ENCODE measurements at regions not wholly inside any gene's neighbourhood (a gene's known extent, or its start where the extent isn't known, plus 50 kb on each side); places are given as distances from the start of the nearest gene placed in this dataset.
"Not testable (repeated sequence)": the region's sequence is repeated elsewhere in the genome, so short reads cannot be mapped to it uniquely, and the experiment has no call there.

DNA sequence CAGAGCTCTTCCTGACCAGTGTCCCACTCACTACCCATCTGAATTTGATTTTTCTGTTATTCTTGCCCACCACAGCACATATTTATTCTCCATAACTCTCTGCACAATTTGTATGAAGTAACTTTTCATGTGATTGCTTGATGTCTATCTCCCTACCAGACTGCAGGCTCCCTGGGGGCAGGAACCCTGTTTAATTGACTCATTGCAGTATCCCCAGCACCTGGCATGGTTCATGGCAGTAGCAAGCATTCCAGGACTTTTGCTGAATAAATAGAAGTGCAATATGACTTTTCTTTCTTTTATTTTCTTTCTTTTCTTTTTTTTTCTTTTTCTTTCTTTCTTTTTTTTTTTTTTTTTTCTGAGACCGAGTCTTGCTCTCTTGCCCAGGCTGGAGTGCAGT, 88.7 kb upstream of the XPO1 start:
- DNase-seq (ENCODE audit: low read depth in 2 of 2): no peak

GRCh38 chr2:61623747-61624146, 85.6 kb upstream of the XPO1 start:
- DNase-seq (ENCODE audit: low read depth in 2 of 2): no peak

DNA sequence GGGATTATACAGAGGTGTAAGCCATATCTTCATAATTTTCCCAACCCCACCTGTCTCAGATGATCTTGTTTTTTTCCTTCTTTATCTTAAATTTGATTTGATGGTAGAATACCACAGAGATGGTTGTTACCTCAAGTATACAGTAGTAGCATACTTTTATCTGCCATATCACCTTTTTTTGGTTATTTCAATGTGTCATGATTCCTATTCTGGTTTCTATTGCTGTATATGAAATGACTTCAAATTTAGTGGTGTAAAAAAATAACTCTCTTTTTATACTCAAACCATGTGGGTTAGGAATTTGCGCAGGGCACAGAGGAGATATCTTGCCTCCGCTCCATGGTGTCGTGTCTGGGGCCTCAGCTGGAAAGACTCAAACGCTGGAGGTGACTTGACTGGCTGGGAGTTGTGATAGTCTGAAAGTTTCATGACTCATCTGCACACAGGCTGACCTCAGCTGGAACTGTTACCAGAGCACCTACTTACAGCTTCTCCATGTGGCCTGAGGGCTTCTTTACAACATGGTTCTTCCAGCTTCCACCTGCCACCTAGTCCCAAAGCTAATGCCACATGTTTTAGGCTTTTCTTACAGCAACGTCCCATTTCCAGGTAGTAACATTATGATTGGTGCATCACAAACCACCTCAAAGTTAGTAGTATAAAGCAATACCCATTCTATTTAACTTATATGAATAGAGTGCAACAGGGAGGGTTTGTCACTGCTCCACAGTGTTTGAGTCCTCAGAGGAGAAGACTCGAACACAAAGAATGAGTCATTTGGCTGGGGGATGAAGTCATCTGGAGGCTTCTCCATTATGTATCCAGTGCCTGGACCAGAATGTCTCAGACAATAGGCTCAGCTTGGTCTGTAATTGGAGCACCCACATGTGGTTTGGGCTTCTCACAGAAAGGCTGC, 82.3 kb upstream of the XPO1 start:
- DNase-seq (ENCODE audit: low read depth in 2 of 2): peak; percentile 35 to 45

DNA sequence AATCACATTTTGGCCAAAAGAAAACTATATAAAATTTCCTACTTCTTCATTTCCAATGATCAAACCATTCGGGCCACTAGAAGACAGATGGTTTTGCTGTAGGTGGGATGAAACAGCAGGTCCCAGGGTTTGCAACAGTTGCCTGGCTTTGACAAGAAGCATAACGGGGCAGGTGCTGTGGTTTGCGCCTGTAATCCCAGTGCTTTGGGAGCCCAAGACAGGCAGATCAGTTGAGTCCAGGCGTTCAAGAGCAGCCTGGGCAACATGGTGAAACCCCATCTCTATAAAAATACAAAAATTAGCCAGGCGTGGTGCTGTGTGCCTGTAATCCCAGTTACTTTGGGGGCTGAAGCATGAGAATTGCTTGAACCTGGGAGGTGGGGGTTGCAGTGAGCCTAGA, 81.4 kb upstream of the XPO1 start:
- no peak for DNase-seq (ENCODE audit: low read depth in 2 of 2)

DNA sequence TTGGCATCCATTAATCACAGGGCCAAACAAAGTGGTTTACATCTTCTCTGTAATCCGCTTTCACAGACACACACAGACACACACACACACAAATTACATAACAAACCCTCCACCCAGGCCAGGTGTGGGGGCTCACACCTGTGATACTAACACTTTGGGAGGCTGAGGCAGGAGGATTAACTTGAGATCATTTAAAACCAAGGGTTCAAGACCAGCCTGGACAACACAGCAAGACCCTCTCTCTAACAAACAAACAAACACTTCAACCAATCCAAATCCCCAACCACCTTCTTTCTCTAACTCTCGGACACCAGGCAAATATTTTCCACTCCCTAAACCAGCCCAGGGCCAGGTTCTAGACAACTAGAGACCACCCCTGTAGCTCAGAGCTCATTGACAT, 79.5 kb upstream of the XPO1 start:
- no peak for DNase-seq (ENCODE audit: low read depth in 2 of 2)

GRCh38 chr2:61605245-61605644, 67.1 kb upstream of the XPO1 start:
- DNase-seq (ENCODE audit: low read depth in 2 of 2): no peak

DNA sequence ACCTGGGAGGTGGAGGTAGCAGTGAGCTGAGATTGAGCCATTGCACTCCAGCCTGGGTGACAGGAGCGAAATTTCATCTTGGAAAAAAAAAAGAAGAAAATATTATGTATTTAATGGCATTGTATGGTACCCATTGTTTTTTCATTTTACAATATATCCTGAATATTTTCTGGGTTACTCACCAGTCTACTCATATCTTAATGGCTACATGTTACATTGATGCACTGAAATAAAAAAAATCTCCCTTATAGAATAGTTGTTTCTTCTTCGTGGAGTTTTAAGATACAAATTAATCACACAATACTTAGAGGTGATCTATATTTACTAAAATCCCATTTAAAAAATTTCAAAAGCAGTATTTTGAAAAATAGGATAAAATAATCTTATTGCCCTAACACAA, 66.3 kb upstream of the XPO1 start:
- DNase-seq (ENCODE audit: low read depth in 2 of 2): no peak

DNA sequence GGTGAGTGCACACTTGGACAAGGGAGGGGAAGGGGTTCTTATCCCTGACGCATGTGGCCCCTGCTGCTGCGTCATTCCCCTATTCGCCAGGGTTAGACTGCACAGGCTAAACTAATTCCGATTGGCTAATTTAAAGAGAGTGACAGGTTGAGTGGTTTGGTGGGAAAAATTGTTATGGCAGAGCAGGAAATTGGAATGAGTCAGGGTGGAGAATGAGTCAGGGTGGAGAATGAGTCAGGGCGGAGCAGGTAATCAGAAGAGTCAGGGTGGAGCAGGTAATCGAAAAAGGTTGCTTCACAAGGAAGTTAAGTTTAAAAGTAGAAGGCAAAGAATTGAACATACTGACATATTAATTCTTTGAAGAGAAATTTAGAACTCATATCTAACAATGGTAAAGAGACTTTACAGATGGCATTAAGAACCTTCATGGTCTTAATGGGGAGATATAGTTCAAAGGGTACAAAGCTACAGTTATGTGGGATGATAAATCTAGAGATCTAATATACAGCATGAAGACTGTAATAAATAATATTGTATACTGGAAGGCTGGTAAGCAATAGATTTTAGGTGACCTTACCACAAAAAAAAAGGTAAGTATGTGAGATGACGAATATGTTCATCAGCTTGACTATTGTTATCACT, 60.5 kb upstream of the XPO1 start:
- DNase-seq (ENCODE audit: low read depth in 2 of 2): not testable (repeated sequence)

- DNase-seq (ENCODE audit: low read depth in 2 of 2): no peak
Measured at GRCh38 chr2:61597300-61598289, 59.4 kb upstream of the XPO1 start.

- not testable (repeated sequence) for DNase-seq (ENCODE audit: low read depth in 2 of 2)
Measured at GRCh38 chr2:61594201-61594600, 56.0 kb upstream of the XPO1 start.

GRCh38 chr2:61593648-61594047, 55.5 kb upstream of the XPO1 start:
- DNase-seq (ENCODE audit: low read depth in 2 of 2): not testable (repeated sequence)

GRCh38 chr2:61590214-61590613, 52.1 kb upstream of the XPO1 start:
- no peak for DNase-seq (ENCODE audit: low read depth in 2 of 2)

DNA sequence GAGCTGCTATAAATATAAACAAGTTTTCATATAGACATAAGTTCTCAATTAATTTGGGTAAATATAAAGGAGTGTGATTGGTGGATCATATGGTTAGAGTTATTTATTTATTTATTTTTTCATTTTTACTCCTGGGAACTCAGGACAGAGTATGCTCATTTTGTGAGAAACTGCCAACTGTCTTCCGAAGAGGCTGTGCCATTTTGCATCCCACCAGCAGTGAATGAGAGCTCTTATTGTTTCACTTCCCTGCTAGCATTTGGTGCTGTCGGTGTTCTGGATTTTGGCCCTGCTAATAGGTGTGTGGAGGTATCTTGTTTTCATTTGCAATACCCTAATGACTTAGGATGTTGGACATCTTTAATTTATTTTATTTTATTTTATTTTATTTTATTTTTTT, 50.4 kb upstream of the XPO1 start:
- no peak for DNase-seq (ENCODE audit: low read depth in 2 of 2)
